WTC11 (cell line): ENCODE measurements at regions not wholly inside any gene's neighbourhood (a gene's known extent, or its start where the extent isn't known, plus 50 kb on each side); places are given as distances from the start of the nearest gene placed in this dataset.

Source experiments
- ATAC-seq: fragments of 200-7000 bp; cut with Tn5 transposase; 2 replicates; pipeline ENCODE4 v1.10.0; 2021; ENCODE audit warnings: mild to moderate bottlenecking, moderate library complexity
- CTCF ChIA-PET: fragments of 300-600 bp; sonication (Branson Sonifier 250); formaldehyde crosslinking; loops from one replicate; lab custom pipeline; 2021; ENCODE audit warnings: antibody characterized with exemption; lab: Charles Lee
- POLR2A ChIA-PET: fragments of 350-600 bp; sonication (Branson Sonifier 250); formaldehyde crosslinking; loops from one replicate; lab custom pipeline; 2021; ENCODE audit warnings: antibody characterized with exemption; lab: Charles Lee
- DNase-seq: peaks from one replicate; pipeline ENCODE4 v3.0.0; 2021; ENCODE audit warnings: low spot score
- H3K27ac Mint-ChIP-seq: 2 replicates; pipeline ENCODE4 v1.8.0; 2021; ENCODE audit warnings: mixed read lengths
- H3K27me3 Mint-ChIP-seq: 2 replicates; pipeline ENCODE4 v1.8.0; 2021; ENCODE audit warnings: low read depth, mild to moderate bottlenecking, moderate library complexity, mixed read lengths
- H3K36me3 Mint-ChIP-seq: 2 replicates; pipeline ENCODE4 v1.8.0; 2021; ENCODE audit warnings: mixed read lengths
- H3K4me1 Mint-ChIP-seq: 2 replicates; pipeline ENCODE4 v1.8.0; 2022; ENCODE audit warnings: mixed read lengths
- H3K4me3 Mint-ChIP-seq: 2 replicates; pipeline ENCODE4 v1.8.0; 2021; ENCODE audit warnings: mild to moderate bottlenecking, moderate library complexity, mixed read lengths
- H3K9me3 Mint-ChIP-seq: 2 replicates; pipeline ENCODE4 v1.8.0; 2021; ENCODE audit warnings: mixed read lengths
- ATF1 ChIP-seq: sonication (generic); formaldehyde crosslinking; IDR thresholded peaks from 2 replicates; pipeline ENCODE4 v1.8.1; 2023; ENCODE audit warnings: mild to moderate bottlenecking, moderate library complexity, missing genetic modification reagents
- ATF6 ChIP-seq: sonication (generic); formaldehyde crosslinking; IDR thresholded peaks from 2 replicates; pipeline ENCODE4 v1.8.1; 2023; ENCODE audit warnings: mild to moderate bottlenecking, missing genetic modification reagents
- CDX4 ChIP-seq: fragments of 250-450 bp; sonication (Bioruptor Pico); IDR thresholded peaks from 2 replicates; pipeline ENCODE4 v1.9.0; 2021; ENCODE audit warnings: moderate library complexity, mild to moderate bottlenecking, inconsistent platforms, borderline replicate concordance
- IRF2 ChIP-seq: sonication (generic); formaldehyde crosslinking; IDR thresholded peaks from 2 replicates; pipeline ENCODE4 v1.8.0; 2022; ENCODE audit warnings: low read depth, missing genetic modification reagents, borderline replicate concordance
- KAT7 ChIP-seq: sonication (generic); formaldehyde crosslinking; IDR thresholded peaks from 2 replicates; pipeline ENCODE4 v1.8.1; 2023; ENCODE audit warnings: missing genetic modification reagents, mild to moderate bottlenecking, borderline replicate concordance
- MAX ChIP-seq: sonication (generic); formaldehyde crosslinking; IDR thresholded peaks from 2 replicates; pipeline ENCODE4 v1.8.0; 2022; ENCODE audit warnings: mild to moderate bottlenecking, missing genetic modification reagents
- SOX15 ChIP-seq: fragments of 250-450 bp; sonication (Bioruptor Pico); IDR thresholded peaks from 2 replicates; pipeline ENCODE4 v1.9.0; 2021; ENCODE audit warnings: mild to moderate bottlenecking
- STAT6 ChIP-seq: sonication (generic); formaldehyde crosslinking; conservative IDR thresholded peaks from 2 replicates; pipeline ENCODE4 v1.8.1; 2023; ENCODE audit warnings: mild to moderate bottlenecking, low read depth, missing genetic modification reagents, moderate library complexity
- USF1 ChIP-seq: sonication (generic); formaldehyde crosslinking; IDR thresholded peaks from 2 replicates; pipeline ENCODE4 v1.8.0; 2022; ENCODE audit warnings: mild to moderate bottlenecking, missing genetic modification reagents
- USF2 ChIP-seq: sonication (generic); formaldehyde crosslinking; IDR thresholded peaks from 2 replicates; pipeline ENCODE4 v1.8.1; 2023; ENCODE audit warnings: mild to moderate bottlenecking, missing genetic modification reagents, moderate library complexity
- ZBTB21 ChIP-seq: sonication (generic); formaldehyde crosslinking; IDR thresholded peaks from 2 replicates; pipeline ENCODE4 v1.8.1; 2023; ENCODE audit warnings: mild to moderate bottlenecking, missing genetic modification reagents, borderline replicate concordance
- ZBTB43 ChIP-seq: sonication (generic); formaldehyde crosslinking; IDR thresholded peaks from 2 replicates; pipeline ENCODE4 v1.8.1; 2023; ENCODE audit warnings: mild to moderate bottlenecking, missing genetic modification reagents
- ZNF512 ChIP-seq: sonication (generic); formaldehyde crosslinking; IDR thresholded peaks from 2 replicates; pipeline ENCODE4 v1.8.1; 2022; ENCODE audit warnings: missing genetic modification reagents, borderline replicate concordance

GRCh38 chr7:42550706-42551470 lies 313.9 kb upstream of the GLI3 start:
- H3K27ac Mint-ChIP-seq: no peak overlapping the region
- CTCF ChIA-PET: no interaction called here
- DNase-seq (no peak), ATAC-seq (no peak)
- H3K36me3 Mint-ChIP-seq: peaks cover 74% of the 10 kb centered on the region
- H3K9me3 Mint-ChIP-seq: peaks cover 89% of the 10 kb centered on the region
- no peak for TF ChIP-seq KAT7 (CRISPR knock-in tag)
- TF ChIP-seq STAT6 (CRISPR knock-in tag): no peak
- TF ChIP-seq ATF1 (CRISPR knock-in tag): no peak
- no peak for TF ChIP-seq ATF6 (CRISPR knock-in tag)
- no peak for TF ChIP-seq USF2 (CRISPR knock-in tag)
- TF ChIP-seq SOX15 (CRISPR knock-in tag): no peak
- H3K4me1 Mint-ChIP-seq: no peaks in the 10 kb centered on the region
- H3K27me3 Mint-ChIP-seq: peaks cover 11% of the 10 kb centered on the region
- POLR2A ChIA-PET: no interaction called here
- H3K4me3 Mint-ChIP-seq: no peak overlapping the region

- H3K4me1 Mint-ChIP-seq: no peaks in the 10 kb centered on the region
- DNase-seq (no peak), ATAC-seq (no peak)
- no peak overlapping the region for H3K4me3 Mint-ChIP-seq
- no peak overlapping the region for H3K27ac Mint-ChIP-seq
- H3K9me3 Mint-ChIP-seq: peaks cover 85% of the 10 kb centered on the region
- no peak for TF ChIP-seq ZNF512 (CRISPR knock-in tag)
- no peak for TF ChIP-seq MAX
- TF ChIP-seq USF1 (CRISPR knock-in tag): no peak
- no peak for TF ChIP-seq CDX4 (CRISPR knock-in tag)
- no peak for TF ChIP-seq ZBTB43 (CRISPR knock-in tag)
- TF ChIP-seq IRF2: no peak
- no peak for TF ChIP-seq ZBTB21 (CRISPR knock-in tag)
- ChIA-PET CTCF (no interaction called here), POLR2A (no interaction called here)
- H3K27me3 Mint-ChIP-seq: peaks cover 5% of the 10 kb centered on the region; the same call in 1 of the 2 replicates
- peaks cover 70% of the 10 kb centered on the region for H3K36me3 Mint-ChIP-seq
These were observed 313.0 kb upstream of the GLI3 start for GRCh38 chr7:42549866-42550485.
